WTC11 (cell line): ENCODE measurements at regions not wholly inside any gene's neighbourhood (a gene's known extent, or its start where the extent isn't known, plus 50 kb on each side); places are given as distances from the start of the nearest gene placed in this dataset.

Experiments
- ATAC-seq: fragments of 200-7000 bp; cut with Tn5 transposase; 2 replicates; pipeline ENCODE4 v1.10.0; 2021; ENCODE audit warnings: mild to moderate bottlenecking, moderate library complexity
- CTCF ChIA-PET: fragments of 300-600 bp; sonication (Branson Sonifier 250); formaldehyde crosslinking; loops from one replicate; lab custom pipeline; 2021; ENCODE audit warnings: antibody characterized with exemption; lab: Charles Lee
- POLR2A ChIA-PET: fragments of 350-600 bp; sonication (Branson Sonifier 250); formaldehyde crosslinking; loops from one replicate; lab custom pipeline; 2021; ENCODE audit warnings: antibody characterized with exemption; lab: Charles Lee
- DNase-seq: peaks from one replicate; pipeline ENCODE4 v3.0.0; 2021; ENCODE audit warnings: low spot score
- H3K27ac Mint-ChIP-seq: 2 replicates; pipeline ENCODE4 v1.8.0; 2021; ENCODE audit warnings: mixed read lengths
- H3K27me3 Mint-ChIP-seq: 2 replicates; pipeline ENCODE4 v1.8.0; 2021; ENCODE audit warnings: low read depth, mild to moderate bottlenecking, moderate library complexity, mixed read lengths
- H3K36me3 Mint-ChIP-seq: 2 replicates; pipeline ENCODE4 v1.8.0; 2021; ENCODE audit warnings: mixed read lengths
- H3K4me1 Mint-ChIP-seq: 2 replicates; pipeline ENCODE4 v1.8.0; 2022; ENCODE audit warnings: mixed read lengths
- H3K4me3 Mint-ChIP-seq: 2 replicates; pipeline ENCODE4 v1.8.0; 2021; ENCODE audit warnings: mild to moderate bottlenecking, moderate library complexity, mixed read lengths
- H3K9me3 Mint-ChIP-seq: 2 replicates; pipeline ENCODE4 v1.8.0; 2021; ENCODE audit warnings: mixed read lengths
- AR ChIP-seq: fragments of 250-450 bp; sonication (Bioruptor Pico); IDR thresholded peaks from 2 replicates; pipeline ENCODE4 v1.9.0; 2021; ENCODE audit warnings: mild to moderate bottlenecking
- ATF1 ChIP-seq: sonication (generic); formaldehyde crosslinking; IDR thresholded peaks from 2 replicates; pipeline ENCODE4 v1.8.1; 2023; ENCODE audit warnings: mild to moderate bottlenecking, moderate library complexity, missing genetic modification reagents
- CBFB ChIP-seq: sonication (generic); formaldehyde crosslinking; IDR thresholded peaks from 2 replicates; pipeline ENCODE4 v1.8.1; 2022; ENCODE audit warnings: mild to moderate bottlenecking, low read depth, missing genetic modification reagents
- CDX4 ChIP-seq: fragments of 250-450 bp; sonication (Bioruptor Pico); IDR thresholded peaks from 2 replicates; pipeline ENCODE4 v1.9.0; 2021; ENCODE audit warnings: moderate library complexity, mild to moderate bottlenecking, inconsistent platforms, borderline replicate concordance
- CREM ChIP-seq: sonication (generic); formaldehyde crosslinking; IDR thresholded peaks from 2 replicates; pipeline ENCODE4 v1.8.1; 2022; ENCODE audit warnings: mild to moderate bottlenecking, missing genetic modification reagents, moderate library complexity
- CTCF ChIP-seq: fragments of 200-600 bp; IDR thresholded peaks from 2 replicates; pipeline ENCODE4 v1.8.0; 2022; ENCODE audit warnings: antibody characterized with exemption
- ELF4 ChIP-seq: sonication (generic); formaldehyde crosslinking; IDR thresholded peaks from 2 replicates; pipeline ENCODE4 v1.8.1; 2022; ENCODE audit warnings: low read depth, mild to moderate bottlenecking, moderate library complexity, missing genetic modification reagents
- EMX1 ChIP-seq: fragments of 250-450 bp; sonication (Bioruptor Pico); IDR thresholded peaks from 2 replicates; pipeline ENCODE4 v1.8.0; 2021; ENCODE audit warnings: mild to moderate bottlenecking
- ESRRA ChIP-seq: sonication (generic); formaldehyde crosslinking; IDR thresholded peaks from 2 replicates; pipeline ENCODE4 v1.8.1; 2022; ENCODE audit warnings: mild to moderate bottlenecking, missing genetic modification reagents, borderline replicate concordance
- ETV6 ChIP-seq: sonication (generic); formaldehyde crosslinking; IDR thresholded peaks from 2 replicates; pipeline ENCODE4 v1.8.1; 2022; ENCODE audit warnings: mild to moderate bottlenecking, missing genetic modification reagents
- FOXP1 ChIP-seq: sonication (generic); formaldehyde crosslinking; IDR thresholded peaks from 2 replicates; pipeline ENCODE4 v1.8.0; 2022; ENCODE audit warnings: missing genetic modification reagents, mild to moderate bottlenecking, moderate library complexity, borderline replicate concordance
- GRHL2 ChIP-seq: fragments of 250-450 bp; sonication (Bioruptor Pico); IDR thresholded peaks from 2 replicates; pipeline ENCODE4 v1.8.0; 2022; ENCODE audit warnings: mild to moderate bottlenecking, moderate library complexity; ENCODE audit not compliant: insufficient replicate concordance, severe bottlenecking
- IRF2 ChIP-seq: sonication (generic); formaldehyde crosslinking; IDR thresholded peaks from 2 replicates; pipeline ENCODE4 v1.8.0; 2022; ENCODE audit warnings: low read depth, missing genetic modification reagents, borderline replicate concordance
- MAX ChIP-seq: sonication (generic); formaldehyde crosslinking; IDR thresholded peaks from 2 replicates; pipeline ENCODE4 v1.8.0; 2022; ENCODE audit warnings: mild to moderate bottlenecking, missing genetic modification reagents
- MLX ChIP-seq: sonication (generic); formaldehyde crosslinking; IDR thresholded peaks from 2 replicates; pipeline ENCODE4 v1.8.1; 2023; ENCODE audit warnings: mild to moderate bottlenecking, missing genetic modification reagents, moderate library complexity
- MYBL2 ChIP-seq: sonication (generic); formaldehyde crosslinking; IDR thresholded peaks from 2 replicates; pipeline ENCODE4 v1.8.1; 2023; ENCODE audit warnings: mild to moderate bottlenecking, moderate library complexity, missing genetic modification reagents
- NR2C2 ChIP-seq: sonication (generic); formaldehyde crosslinking; IDR thresholded peaks from 2 replicates; pipeline ENCODE4 v1.8.0; 2022; ENCODE audit warnings: mild to moderate bottlenecking, missing genetic modification reagents
- PRRX2 ChIP-seq: fragments of 250-450 bp; sonication (Bioruptor Pico); IDR thresholded peaks from 2 replicates; pipeline ENCODE4 v1.8.0; 2021; ENCODE audit warnings: mild to moderate bottlenecking
- RELA ChIP-seq: sonication (generic); formaldehyde crosslinking; IDR thresholded peaks from 2 replicates; pipeline ENCODE4 v1.8.1; 2022; ENCODE audit warnings: missing genetic modification reagents, mild to moderate bottlenecking, borderline replicate concordance
- RORB ChIP-seq: fragments of 250-450 bp; sonication (Bioruptor Pico); IDR thresholded peaks from 2 replicates; pipeline ENCODE4 v1.9.0; 2021; ENCODE audit warnings: mild to moderate bottlenecking
- TEAD1 ChIP-seq: sonication (generic); formaldehyde crosslinking; IDR thresholded peaks from 2 replicates; pipeline ENCODE4 v1.8.0; 2022; ENCODE audit warnings: mild to moderate bottlenecking, missing genetic modification reagents
- ZNF138 ChIP-seq: sonication (generic); formaldehyde crosslinking; conservative IDR thresholded peaks from 2 replicates; pipeline ENCODE4 v1.8.1; 2022; ENCODE audit warnings: mild to moderate bottlenecking, moderate library complexity, missing genetic modification reagents
- ZNF396 ChIP-seq: fragments of 250-450 bp; sonication (Bioruptor Pico); IDR thresholded peaks from 2 replicates; pipeline ENCODE4 v1.8.0; 2021; ENCODE audit warnings: mild to moderate bottlenecking, moderate library complexity, borderline replicate concordance
- ZNF423 ChIP-seq: fragments of 250-450 bp; sonication (Bioruptor Pico); IDR thresholded peaks from 2 replicates; pipeline ENCODE4 v2.1.2; 2022; ENCODE audit warnings: mild to moderate bottlenecking, moderate library complexity
- ZNF671 ChIP-seq: fragments of 250-450 bp; sonication (Bioruptor Pico); IDR thresholded peaks from 2 replicates; pipeline ENCODE4 v1.8.0; 2021; ENCODE audit warnings: mild to moderate bottlenecking
- ZSCAN18 ChIP-seq: fragments of 250-450 bp; sonication (Bioruptor Pico); IDR thresholded peaks from 2 replicates; pipeline ENCODE4 v2.1.2; 2022; ENCODE audit warnings: mild to moderate bottlenecking, moderate library complexity
- TF ChIP-seq, protein P1 (sequence below): sonication (generic); formaldehyde crosslinking; IDR thresholded peaks from 2 replicates; pipeline ENCODE4 v1.8.1; 2023; ENCODE audit warnings: mild to moderate bottlenecking, missing genetic modification reagents
- TF ChIP-seq, protein P2 (sequence below): sonication (generic); formaldehyde crosslinking; conservative IDR thresholded peaks from 2 replicates; pipeline ENCODE4 v1.8.1; 2022; ENCODE audit warnings: mild to moderate bottlenecking, missing genetic modification reagents

- Mint-ChIP-seq H3K4me3 (no peak overlapping the region), H3K36me3 (no peaks in the 10 kb centered on the region), H3K27ac (no peak overlapping the region), H3K9me3 (peaks cover 12% of the 10 kb centered on the region), H3K4me1 (no peaks in the 10 kb centered on the region), H3K27me3 (no peaks in the 10 kb centered on the region)
- POLR2A ChIA-PET, result no interaction called here
- TF ChIP-seq RORB (no peak), ATF1 (CRISPR knock-in tag) (no peak), FOXP1 (CRISPR knock-in tag) (no peak), ZNF396 (CRISPR knock-in tag) (no peak), MYBL2 (CRISPR knock-in tag) (no peak), PRRX2 (CRISPR knock-in tag) (no peak), NR2C2 (CRISPR knock-in tag) (no peak), ZSCAN18 (CRISPR knock-in tag) (no peak), CTCF (no peak), ESRRA (no peak), IRF2 (CRISPR knock-in tag) (no peak), TEAD1 (no peak), ETV6 (no peak), ELF4 (CRISPR knock-in tag) (no peak), CBFB (CRISPR knock-in tag) (no peak), RELA (CRISPR knock-in tag) (no peak)
- ATAC-seq (no peak), DNase-seq (no peak)
- CTCF ChIA-PET, result no interaction called here
Measured at GRCh38 chr11:97389270-97389669, 999.5 kb downstream of the JRKL start.

- Mint-ChIP-seq H3K27me3 (no peaks in the 10 kb centered on the region), H3K27ac (no peak overlapping the region), H3K36me3 (no peaks in the 10 kb centered on the region), H3K4me3 (no peak overlapping the region), H3K4me1 (no peaks in the 10 kb centered on the region), H3K9me3 (peaks cover under 1% of the 10 kb centered on the region; the same call in 1 of the 2 replicates)
- ChIA-PET POLR2A (no interaction called here), CTCF (no interaction called here)
- ATAC-seq, result no peak
- no peak for DNase-seq
- TF ChIP-seq ELF4 (CRISPR knock-in tag), result no peak
- no peak for TF ChIP-seq AR
- no peak for TF ChIP-seq EMX1 (CRISPR knock-in tag)
- TF ChIP-seq ZNF138 (CRISPR knock-in tag), result no peak
- no peak for TF ChIP-seq CDX4 (CRISPR knock-in tag)
- no peak for TF ChIP-seq MAX (CRISPR knock-in tag)
- TF ChIP-seq CREM (CRISPR knock-in tag), result no peak
- TF ChIP-seq RORB, result no peak
- no peak for TF ChIP-seq ZNF423 (CRISPR knock-in tag)
- TF ChIP-seq ZNF671, result no peak
- no peak for TF ChIP-seq GRHL2 (CRISPR knock-in tag)
- TF ChIP-seq MYBL2 (CRISPR knock-in tag), result no peak
- TF ChIP-seq, protein P1, sequence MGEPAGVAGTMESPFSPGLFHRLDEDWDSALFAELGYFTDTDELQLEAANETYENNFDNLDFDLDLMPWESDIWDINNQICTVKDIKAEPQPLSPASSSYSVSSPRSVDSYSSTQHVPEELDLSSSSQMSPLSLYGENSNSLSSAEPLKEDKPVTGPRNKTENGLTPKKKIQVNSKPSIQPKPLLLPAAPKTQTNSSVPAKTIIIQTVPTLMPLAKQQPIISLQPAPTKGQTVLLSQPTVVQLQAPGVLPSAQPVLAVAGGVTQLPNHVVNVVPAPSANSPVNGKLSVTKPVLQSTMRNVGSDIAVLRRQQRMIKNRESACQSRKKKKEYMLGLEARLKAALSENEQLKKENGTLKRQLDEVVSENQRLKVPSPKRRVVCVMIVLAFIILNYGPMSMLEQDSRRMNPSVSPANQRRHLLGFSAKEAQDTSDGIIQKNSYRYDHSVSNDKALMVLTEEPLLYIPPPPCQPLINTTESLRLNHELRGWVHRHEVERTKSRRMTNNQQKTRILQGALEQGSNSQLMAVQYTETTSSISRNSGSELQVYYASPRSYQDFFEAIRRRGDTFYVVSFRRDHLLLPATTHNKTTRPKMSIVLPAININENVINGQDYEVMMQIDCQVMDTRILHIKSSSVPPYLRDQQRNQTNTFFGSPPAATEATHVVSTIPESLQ (CRISPR knock-in tag), result no peak
- TF ChIP-seq NR2C2 (CRISPR knock-in tag), result no peak
- TF ChIP-seq, protein P2, sequence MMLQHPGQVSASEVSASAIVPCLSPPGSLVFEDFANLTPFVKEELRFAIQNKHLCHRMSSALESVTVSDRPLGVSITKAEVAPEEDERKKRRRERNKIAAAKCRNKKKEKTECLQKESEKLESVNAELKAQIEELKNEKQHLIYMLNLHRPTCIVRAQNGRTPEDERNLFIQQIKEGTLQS (CRISPR knock-in tag), result no peak
- no peak for TF ChIP-seq MLX (CRISPR knock-in tag)
Measured at GRCh38 chr11:97398246-97398645, 1008.4 kb downstream of the JRKL start.
